Mesendoderm (in vitro differentiated cells): ENCODE measurements at regions not wholly inside any gene's neighbourhood (a gene's known extent, or its start where the extent isn't known, plus 50 kb on each side); places are given as distances from the start of the nearest gene placed in this dataset.

Source experiments
- DNase-seq: peaks from one replicate; pipeline ENCODE4 v3.0.0; 2013
- H2AK5ac ChIP-seq: 2 replicates; pipeline ENCODE4 v1.6.1; 2013; ENCODE audit warnings: low read length, inconsistent platforms
- H2BK120ac ChIP-seq: 2 replicates; pipeline ENCODE4 v1.6.1; 2013; ENCODE audit warnings: low read depth, mild to moderate bottlenecking, low read length, moderate library complexity, mixed read lengths
- H2BK15ac ChIP-seq: replicated peaks from 2 replicates; pipeline ENCODE4 v1.6.1; 2013; ENCODE audit warnings: low read depth, mild to moderate bottlenecking, moderate library complexity
- H2BK5ac ChIP-seq: 2 replicates; pipeline ENCODE4 v1.6.1; 2013; ENCODE audit warnings: low read length, inconsistent platforms
- H3K18ac ChIP-seq: 2 replicates; pipeline ENCODE4 v1.6.1; 2013; ENCODE audit warnings: mild to moderate bottlenecking, low read length, mixed read lengths
- H3K23ac ChIP-seq: one replicate; pipeline ENCODE4 v1.6.1; 2013; ENCODE audit warnings: low read length
- H3K27ac ChIP-seq: 2 replicates; pipeline ENCODE4 v1.5.1; 2013; ENCODE audit warnings: low read depth, mild to moderate bottlenecking, inconsistent platforms, low read length, moderate library complexity
- H3K27me3 ChIP-seq: 2 replicates; pipeline ENCODE4 v1.6.1; 2013; ENCODE audit warnings: low read length, control low read depth, mild to moderate bottlenecking, inconsistent platforms; ENCODE audit not compliant: insufficient read depth, poor library complexity
- H3K36me3 ChIP-seq: 2 replicates; pipeline ENCODE4 v1.6.1; 2013; ENCODE audit warnings: low read length, inconsistent platforms; ENCODE audit not compliant: control insufficient read depth, insufficient read depth
- H3K4ac ChIP-seq: one replicate; pipeline ENCODE4 v1.6.1; 2013; ENCODE audit warnings: low read depth, mild to moderate bottlenecking, low read length, moderate library complexity
- H3K4me1 ChIP-seq: 2 replicates; pipeline ENCODE4 v1.6.1; 2013; ENCODE audit warnings: low read depth, low read length, inconsistent platforms; ENCODE audit not compliant: control insufficient read depth
- H3K4me2 ChIP-seq: 2 replicates; pipeline ENCODE4 v1.6.1; 2013; ENCODE audit warnings: low read length
- H3K4me3 ChIP-seq: 2 replicates; pipeline ENCODE4 v1.5.1; 2013; ENCODE audit warnings: mild to moderate bottlenecking, low read length
- H3K56ac ChIP-seq: one replicate; pipeline ENCODE4 v1.6.1; 2013; ENCODE audit warnings: low read length
- H3K79me1 ChIP-seq: 2 replicates; pipeline ENCODE4 v1.6.1; 2013; ENCODE audit warnings: low read length, inconsistent platforms
- H3K79me2 ChIP-seq: 2 replicates; pipeline ENCODE4 v1.6.1; 2013; ENCODE audit warnings: mild to moderate bottlenecking, low read length; ENCODE audit not compliant: control insufficient read depth, insufficient read depth
- H3K9ac ChIP-seq: 2 replicates; pipeline ENCODE4 v1.6.1; 2013; ENCODE audit warnings: low read length, inconsistent platforms
- H4K5ac ChIP-seq: one replicate; pipeline ENCODE4 v1.6.1; 2013; ENCODE audit warnings: low read length
- H4K8ac ChIP-seq: one replicate; pipeline ENCODE4 v1.6.1; 2013; ENCODE audit warnings: low read depth, mild to moderate bottlenecking, control low read depth, low read length, moderate library complexity
- WGBS: extraction: QIAGEN DNeasy Blood & Tissue Kit; methylation state at CpG from one replicate; pipeline ENCODE4 v1.1.7; 2013; ENCODE audit warnings: low lambda C conversion rate, missing lambda C conversion rate; ENCODE audit not compliant: insufficient coverage; ENCODE audit errors: extremely low coverage; 5-methylcytosine and 5-hydroxymethylcytosine counted together

GRCh38 chr16:59697236-59697635 lies 963.1 kb upstream of the GOT2 start:
- Histone ChIP-seq H2AK5ac (no peak overlapping the region), H2BK5ac (no peak overlapping the region), H3K27me3 (no peaks in the 10 kb centered on the region), H3K4ac (no peak overlapping the region), H3K4me3 (no peak overlapping the region), H3K36me3 (no peaks in the 10 kb centered on the region), H4K5ac (no peak overlapping the region), H3K23ac (no peak overlapping the region), H3K4me1 (no peaks in the 10 kb centered on the region), H3K27ac (no peak overlapping the region), H2BK120ac (no peak overlapping the region), H3K9ac (no peak overlapping the region), H2BK15ac (no peak overlapping the region), H3K18ac (no peak overlapping the region), H3K79me2 (no peaks in the 10 kb centered on the region), H4K8ac (no peak overlapping the region), H3K79me1 (no peaks in the 10 kb centered on the region), H3K56ac (no peak overlapping the region), H3K4me2 (no peak overlapping the region)
- no peak for DNase-seq
- WGBS: no CpG with 5 or more reads among the region's 5 CpGs

GRCh38 chr16:59696495-59696894 lies 962.4 kb upstream of the GOT2 start:
- WGBS: no CpG with 5 or more reads among the region's 2 CpGs
- Histone ChIP-seq H3K56ac (no peak overlapping the region), H3K27me3 (no peaks in the 10 kb centered on the region), H3K4me2 (no peak overlapping the region), H3K79me1 (no peaks in the 10 kb centered on the region), H3K4me1 (no peaks in the 10 kb centered on the region), H3K18ac (no peak overlapping the region), H4K8ac (no peak overlapping the region), H3K27ac (no peak overlapping the region), H2AK5ac (no peak overlapping the region), H4K5ac (no peak overlapping the region), H3K36me3 (no peaks in the 10 kb centered on the region), H3K9ac (no peak overlapping the region), H3K4me3 (no peak overlapping the region), H2BK5ac (no peak overlapping the region), H3K4ac (no peak overlapping the region), H2BK120ac (no peak overlapping the region), H3K23ac (no peak overlapping the region), H3K79me2 (no peaks in the 10 kb centered on the region), H2BK15ac (no peak overlapping the region)
- DNase-seq: no peak

- no peak overlapping the region for H2BK120ac ChIP-seq
- H3K4me1 ChIP-seq: peaks cover 4% of the 10 kb centered on the region
Observed at GRCh38 chr16:59690216-59690615, 956.1 kb upstream of the GOT2 start.

GRCh38 chr16:59688006-59688405 lies 953.9 kb upstream of the GOT2 start:
- no peak overlapping the region for H3K4me3 ChIP-seq
- H4K5ac ChIP-seq: no peak overlapping the region

More at GRCh38 chr16:59690216-59690615, 956.1 kb upstream of the GOT2 start:
- no peak overlapping the region for H3K9ac ChIP-seq
- no peak overlapping the region for H3K56ac ChIP-seq
- WGBS: no CpG with 5 or more reads among the region's 3 CpGs
- no peak overlapping the region for H2BK5ac ChIP-seq
- DNase-seq: no peak
- no peak overlapping the region for H3K4me2 ChIP-seq
- no peaks in the 10 kb centered on the region for H3K36me3 ChIP-seq
- H3K18ac ChIP-seq: no peak overlapping the region
- no peak overlapping the region for H3K4me3 ChIP-seq
- no peak overlapping the region for H4K5ac ChIP-seq
- no peak overlapping the region for H2AK5ac ChIP-seq
- H3K79me2 ChIP-seq: no peaks in the 10 kb centered on the region
- H3K27ac ChIP-seq: no peak overlapping the region
- no peaks in the 10 kb centered on the region for H3K79me1 ChIP-seq
- no peak overlapping the region for H3K23ac ChIP-seq
- H3K4ac ChIP-seq: no peak overlapping the region
- H2BK15ac ChIP-seq: no peak overlapping the region
- H3K27me3 ChIP-seq: no peaks in the 10 kb centered on the region
- H4K8ac ChIP-seq: no peak overlapping the region

GRCh38 chr16:59686405-59686804 lies 952.3 kb upstream of the GOT2 start:
- Histone ChIP-seq H3K27ac (no peak overlapping the region), H3K4ac (no peak overlapping the region), H3K36me3 (no peaks in the 10 kb centered on the region), H3K4me2 (no peak overlapping the region), H2AK5ac (no peak overlapping the region), H3K18ac (no peak overlapping the region), H3K9ac (no peak overlapping the region), H3K4me1 (peaks cover 4% of the 10 kb centered on the region), H3K4me3 (no peak overlapping the region), H3K56ac (no peak overlapping the region), H4K5ac (no peak overlapping the region), H3K79me1 (no peaks in the 10 kb centered on the region), H2BK5ac (no peak overlapping the region), H4K8ac (no peak overlapping the region), H3K79me2 (no peaks in the 10 kb centered on the region), H2BK15ac (no peak overlapping the region), H3K23ac (no peak overlapping the region), H2BK120ac (no peak overlapping the region), H3K27me3 (no peaks in the 10 kb centered on the region)
- DNase-seq: no peak
- WGBS: no CpG with 5 or more reads among the region's 2 CpGs

More at GRCh38 chr16:59688006-59688405, 953.9 kb upstream of the GOT2 start:
- H4K8ac ChIP-seq: no peak overlapping the region
- H3K4me1 ChIP-seq: peaks cover 4% of the 10 kb centered on the region
- no peak overlapping the region for H3K23ac ChIP-seq
- H2BK5ac ChIP-seq: peak overlapping the region; percentile 83
- H2BK120ac ChIP-seq: no peak overlapping the region
- no peak overlapping the region for H2BK15ac ChIP-seq
- peak overlapping the region; percentile 86 for H3K27ac ChIP-seq
- H3K9ac ChIP-seq: no peak overlapping the region
- H3K27me3 ChIP-seq: no peaks in the 10 kb centered on the region
- H3K79me2 ChIP-seq: no peaks in the 10 kb centered on the region
- no peak overlapping the region for H3K4me2 ChIP-seq
- peak; percentile 87 for DNase-seq
- no peaks in the 10 kb centered on the region for H3K36me3 ChIP-seq
- peak overlapping the region; percentile 88 for H3K18ac ChIP-seq
- H3K56ac ChIP-seq: no peak overlapping the region
- H2AK5ac ChIP-seq: no peak overlapping the region
- no peaks in the 10 kb centered on the region for H3K79me1 ChIP-seq
- no peak overlapping the region for H3K4ac ChIP-seq

- Histone ChIP-seq H2BK5ac (no peak overlapping the region), H3K4me2 (no peak overlapping the region), H3K36me3 (no peaks in the 10 kb centered on the region), H3K23ac (no peak overlapping the region), H2AK5ac (no peak overlapping the region), H3K9ac (no peak overlapping the region), H3K18ac (no peak overlapping the region), H3K27me3 (no peaks in the 10 kb centered on the region), H3K4me1 (peaks cover 4% of the 10 kb centered on the region), H2BK15ac (no peak overlapping the region), H3K79me2 (no peaks in the 10 kb centered on the region), H3K4ac (no peak overlapping the region), H3K56ac (no peak overlapping the region), H3K4me3 (no peak overlapping the region), H4K8ac (no peak overlapping the region), H2BK120ac (no peak overlapping the region), H3K27ac (no peak overlapping the region), H3K79me1 (no peaks in the 10 kb centered on the region), H4K5ac (no peak overlapping the region)
- no peak for DNase-seq
Observed at GRCh38 chr16:59684911-59685310, 950.8 kb upstream of the GOT2 start.
